ENCODE measurements at regions not wholly inside any gene's neighbourhood (a gene's known extent, or its start where the extent isn't known, plus 50 kb on each side); places are given as distances from the start of the nearest gene placed in this dataset.

DNA sequence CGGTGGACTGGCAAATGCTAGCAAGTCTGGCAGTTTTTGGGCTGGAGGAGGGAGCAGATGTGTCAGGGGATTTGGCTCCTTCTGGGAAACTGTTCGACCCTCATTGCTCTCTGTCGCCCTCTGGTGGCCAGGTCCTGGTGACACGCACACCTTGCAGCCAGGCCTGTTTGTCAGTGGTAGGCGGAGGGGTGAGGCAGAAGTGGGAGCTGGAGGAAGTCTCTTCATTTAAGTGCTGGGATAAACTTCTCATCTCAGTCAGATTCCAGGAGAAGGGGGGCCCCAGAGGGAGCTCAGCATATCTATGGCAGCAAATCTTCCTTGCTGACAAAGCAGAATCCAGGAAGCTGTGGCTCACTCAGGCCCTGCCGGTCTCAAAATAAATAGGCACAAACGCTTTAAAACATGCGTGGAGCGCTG, 326.5 kb downstream of the ZSWIM6 start:
- no peak overlapping the region for H3K4me3 ChIP-seq (ENCODE audit: low read length)
- DNase-seq (ENCODE audit: low read depth) = peak; percentile 13
- peak; percentile 95 for TF ChIP-seq CTCF (conservative IDR thresholded peaks at IDR 0.05; ENCODE audit: low read depth, low read length)

DNA sequence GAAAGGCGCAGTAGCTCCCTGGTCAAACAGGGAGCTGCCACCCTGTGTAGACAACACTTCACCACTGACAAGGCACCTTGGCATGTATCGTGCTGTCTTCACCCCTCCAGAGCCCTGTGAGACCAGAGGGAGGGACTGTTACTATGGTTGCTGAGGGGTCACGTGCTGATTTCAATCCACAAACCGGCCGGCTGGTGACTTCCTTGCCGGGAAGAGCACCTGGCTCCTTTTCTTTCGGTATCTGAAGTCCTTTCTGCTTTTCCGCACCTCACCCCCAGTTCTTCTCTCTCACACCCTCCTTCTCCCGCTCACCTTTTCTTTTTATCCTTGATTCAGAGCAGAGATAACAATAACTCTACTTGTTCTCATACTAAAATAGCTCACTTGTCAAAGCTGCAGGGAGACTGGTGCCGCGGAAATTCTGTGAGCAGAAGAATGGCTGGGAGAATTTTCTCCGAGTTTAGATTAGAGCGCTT, 327.2 kb downstream of the ZSWIM6 start:
- no peak for DNase-seq (ENCODE audit: low read depth)
- no peak for TF ChIP-seq CTCF (conservative IDR thresholded peaks at IDR 0.05; ENCODE audit: low read depth, low read length)
- no peak overlapping the region for H3K4me3 ChIP-seq (ENCODE audit: low read length)

DNA sequence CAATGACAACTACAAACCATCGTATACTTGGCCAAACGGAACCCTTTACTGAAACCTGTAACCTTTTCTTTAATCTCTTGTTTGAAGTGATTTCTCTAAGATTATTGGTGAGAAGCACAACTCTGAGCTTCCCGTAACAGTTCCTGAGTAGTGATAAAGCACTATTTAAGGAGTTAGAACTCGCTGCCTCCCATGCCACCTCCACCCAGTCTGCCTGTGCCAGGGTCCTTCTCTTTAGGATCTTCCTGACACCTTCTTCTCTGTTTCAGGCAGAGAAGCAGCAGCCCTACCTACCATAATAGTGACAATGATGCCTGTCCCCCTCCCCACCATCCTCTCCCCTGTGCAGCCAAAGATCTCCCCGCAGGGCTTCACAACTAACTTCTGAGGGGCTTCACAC, 330.6 kb downstream of the ZSWIM6 start:
- H3K4me3 ChIP-seq (ENCODE audit: low read length) = no peak overlapping the region
- no peak for TF ChIP-seq CTCF (conservative IDR thresholded peaks at IDR 0.05; ENCODE audit: low read depth, low read length)
- no peak for DNase-seq (ENCODE audit: low read depth)

GRCh38 chr5:61666064-61666621, 334.1 kb downstream of the ZSWIM6 start:
- TF ChIP-seq CTCF (conservative IDR thresholded peaks at IDR 0.05; ENCODE audit: low read depth, low read length) = no peak
- DNase-seq (ENCODE audit: low read depth) = no peak

GRCh38 chr5:61667525-61668218, 335.6 kb downstream of the ZSWIM6 start:
- DNase-seq (ENCODE audit: low read depth) = no peak
- no peak for TF ChIP-seq CTCF (conservative IDR thresholded peaks at IDR 0.05; ENCODE audit: low read depth, low read length)
- no peak overlapping the region for H3K4me3 ChIP-seq (ENCODE audit: low read length)

More at GRCh38 chr5:61666064-61666621, 334.1 kb downstream of the ZSWIM6 start:
- no peak overlapping the region for H3K4me3 ChIP-seq (ENCODE audit: low read length)

DNA sequence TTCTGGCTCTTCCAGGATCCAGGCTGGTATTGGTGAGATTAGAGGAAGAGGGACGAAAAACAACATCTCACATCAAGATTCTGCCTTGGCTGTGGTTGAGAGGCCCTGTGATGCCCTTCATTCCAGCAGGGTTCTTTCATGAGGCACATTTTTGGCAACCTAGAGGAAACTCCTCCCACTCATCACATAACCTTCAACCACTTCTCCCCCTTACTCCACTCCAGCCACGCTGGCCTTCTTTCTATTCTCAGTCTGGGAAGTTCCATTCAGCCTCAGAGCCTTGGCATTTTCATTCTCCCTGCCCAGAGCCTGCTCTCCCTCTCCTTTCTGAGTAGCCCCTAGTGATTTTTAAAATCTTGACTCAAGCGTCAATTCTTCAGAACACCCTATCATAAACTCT, 337.5 kb downstream of the ZSWIM6 start:
- DNase-seq (ENCODE audit: low read depth) = no peak
- no peak overlapping the region for H3K4me3 ChIP-seq (ENCODE audit: low read length)
- TF ChIP-seq CTCF (conservative IDR thresholded peaks at IDR 0.05; ENCODE audit: low read depth, low read length) = no peak

GRCh38 chr5:61670941-61671340, 338.9 kb downstream of the ZSWIM6 start:
- H3K4me3 ChIP-seq (ENCODE audit: low read length) = no peak overlapping the region
- no peak for DNase-seq (ENCODE audit: low read depth)
- no peak for TF ChIP-seq CTCF (conservative IDR thresholded peaks at IDR 0.05; ENCODE audit: low read depth, low read length)

Data from retinal pigment epithelial cell (primary cell).